BJ (cell line): ENCODE measurements at regions not wholly inside any gene's neighbourhood (a gene's known extent, or its start where the extent isn't known, plus 50 kb on each side); places are given as distances from the start of the nearest gene placed in this dataset.

Source experiments
- CTCF ChIA-PET: fragments of 350-600 bp; formaldehyde crosslinking; extraction: SDS; loops from one replicate; lab custom pipeline; 2021; ENCODE audit warnings: antibody characterized with exemption, inconsistent platforms; lab: Yijun Ruan, JAX
- POLR2A ChIA-PET: fragments of 300-600 bp; sonication (Branson Sonifier 250); formaldehyde crosslinking; extraction: SDS; loops from one replicate; lab custom pipeline; 2021; ENCODE audit warnings: antibody characterized with exemption; lab: Charles Lee
- DNase-seq: peaks from one replicate; pipeline ENCODE4 v3.0.0-alpha.2; 2011; ENCODE audit warnings: low read depth
- H3K27me3 ChIP-seq: 2 replicates; pipeline ENCODE4 v1.6.0; 2011; ENCODE audit warnings: low read length; ENCODE audit not compliant: control insufficient read depth, insufficient read depth
- H3K36me3 ChIP-seq: 2 replicates; pipeline ENCODE4 v1.5.1; 2011; ENCODE audit warnings: low read length; ENCODE audit not compliant: control insufficient read depth, insufficient read depth
- H3K4me3 ChIP-seq: 2 replicates; pipeline ENCODE4 v1.5.1; 2011; ENCODE audit warnings: low read depth, mild to moderate bottlenecking, control low read depth, low read length
- CTCF ChIP-seq: IDR thresholded peaks from 2 replicates; pipeline ENCODE4 v1.5.1; 2011; ENCODE audit warnings: low read depth, mild to moderate bottlenecking, control low read depth, inconsistent platforms, low read length, moderate library complexity; ENCODE audit not compliant: insufficient read depth

- ChIA-PET POLR2A (no interaction called here), CTCF (no interaction called here)
- TF ChIP-seq CTCF = no peak
- DNase-seq = no peak
- Histone ChIP-seq H3K27me3 (no peaks in the 10 kb centered on the region), H3K36me3 (no peaks in the 10 kb centered on the region), H3K4me3 (no peak overlapping the region)
Measured at GRCh38 chr6:145384503-145384902, 350.8 kb downstream of the EPM2A start.

- Histone ChIP-seq H3K36me3 (no peaks in the 10 kb centered on the region), H3K27me3 (no peaks in the 10 kb centered on the region), H3K4me3 (no peak overlapping the region)
- DNase-seq = no peak
- CTCF ChIA-PET = interaction anchor here (0.9 to 1.6 kb wide), 2 partner anchors 10 to 24 kb away, joined by 3 to 4 read pairs; no protein-coding TSS in a partner anchor
- no peak for TF ChIP-seq CTCF
- POLR2A ChIA-PET = no interaction called here
Measured at GRCh38 chr6:145396499-145396898, 338.8 kb downstream of the EPM2A start.

- Histone ChIP-seq H3K27me3 (no peaks in the 10 kb centered on the region), H3K36me3 (no peaks in the 10 kb centered on the region), H3K4me3 (no peak overlapping the region)
- ChIA-PET POLR2A (no interaction called here), CTCF (no interaction called here)
- TF ChIP-seq CTCF = no peak
- DNase-seq = no peak
Measured at GRCh38 chr6:145400508-145400907, 334.8 kb downstream of the EPM2A start.

- no peak for DNase-seq
- Histone ChIP-seq H3K27me3 (no peaks in the 10 kb centered on the region), H3K4me3 (no peak overlapping the region), H3K36me3 (no peaks in the 10 kb centered on the region)
- POLR2A ChIA-PET = no interaction called here
- TF ChIP-seq CTCF = no peak
- CTCF ChIA-PET = interaction anchor here (1.6 kb wide), 1 partner anchor 10 kb away, joined by 7 read pairs; no protein-coding TSS in a partner anchor
Measured at GRCh38 chr6:145405006-145405551, 330.2 kb downstream of the EPM2A start.

GRCh38 chr6:145406783-145407182 lies 328.5 kb downstream of the EPM2A start:
- POLR2A ChIA-PET = no interaction called here
- CTCF ChIA-PET = interaction anchor here (0.9 kb wide), 1 partner anchor 227 kb away, joined by 3 read pairs; no protein-coding TSS in a partner anchor
- Histone ChIP-seq H3K4me3 (no peak overlapping the region), H3K27me3 (no peaks in the 10 kb centered on the region), H3K36me3 (no peaks in the 10 kb centered on the region)
- no peak for TF ChIP-seq CTCF
- DNase-seq = no peak
